Mucosa of rectum (tissue), 2 donors: ENCODE measurements at regions not wholly inside any gene's neighbourhood (a gene's known extent, or its start where the extent isn't known, plus 50 kb on each side); places are given as distances from the start of the nearest gene placed in this dataset.

Experiments
- H3K27ac ChIP-seq, 2 donors: one replicate each; pipeline ENCODE4 v1.7.0; 2013; ENCODE audit warnings: inconsistent platforms in 2 of 2, low read depth in 2 of 2, low read length in 2 of 2
- H3K27me3 ChIP-seq, 2 donors: one replicate each; pipeline ENCODE4 v1.7.0; 2013; ENCODE audit warnings: low read length in 2 of 2; ENCODE audit not compliant: control insufficient read depth in 2 of 2, insufficient read depth in 2 of 2
- H3K36me3 ChIP-seq, 2 donors: one replicate each; pipeline ENCODE4 v1.7.0; 2013; ENCODE audit warnings: low read length in 2 of 2; ENCODE audit not compliant: control insufficient read depth in 2 of 2, insufficient read depth in 2 of 2
- H3K4me1 ChIP-seq, 2 donors: one replicate each; pipeline ENCODE4 v1.7.0; 2013; ENCODE audit warnings: low read length in 2 of 2, mild to moderate bottlenecking in 1 of 2; ENCODE audit not compliant: control insufficient read depth in 2 of 2, insufficient read depth in 2 of 2
- H3K4me3 ChIP-seq, 2 donors: one replicate each; pipeline ENCODE4 v1.7.0; 2013; ENCODE audit warnings: low read length in 2 of 2
- H3K9ac ChIP-seq, 2 donors: one replicate each; pipeline ENCODE4 v1.7.0; 2013; ENCODE audit warnings: low read length in 2 of 2, low read depth in 1 of 2, mild to moderate bottlenecking in 1 of 2
- H3K9me3 ChIP-seq, 2 donors: one replicate each; pipeline ENCODE4 v1.7.0; 2013; ENCODE audit warnings: low read length in 2 of 2; ENCODE audit not compliant: control insufficient read depth in 2 of 2
- donor health status: healthy.
- donor health status: Normal muscosa, but diverticular disease.

DNA sequence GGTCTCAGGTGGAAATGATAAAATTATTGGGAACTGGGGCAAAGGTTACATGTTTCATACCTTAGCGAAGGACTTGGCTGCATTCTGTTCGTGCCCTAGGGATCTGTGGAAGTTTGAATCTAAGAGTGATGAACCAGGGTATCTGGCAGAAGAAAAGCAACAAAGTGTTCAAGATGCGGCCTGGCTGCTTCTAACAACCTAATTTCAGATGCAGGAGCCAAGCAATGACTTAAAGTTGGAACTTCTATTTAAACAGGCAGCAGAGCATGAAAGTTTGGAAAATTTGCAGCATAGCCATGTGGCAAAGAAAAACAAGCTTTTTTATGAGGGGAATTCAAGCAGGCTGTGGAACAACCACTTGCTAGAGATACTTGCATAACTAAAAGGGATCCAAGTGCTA is 73.5 kb downstream of the CD24 start:
- no peak overlapping the region for H3K9ac ChIP-seq

DNA sequence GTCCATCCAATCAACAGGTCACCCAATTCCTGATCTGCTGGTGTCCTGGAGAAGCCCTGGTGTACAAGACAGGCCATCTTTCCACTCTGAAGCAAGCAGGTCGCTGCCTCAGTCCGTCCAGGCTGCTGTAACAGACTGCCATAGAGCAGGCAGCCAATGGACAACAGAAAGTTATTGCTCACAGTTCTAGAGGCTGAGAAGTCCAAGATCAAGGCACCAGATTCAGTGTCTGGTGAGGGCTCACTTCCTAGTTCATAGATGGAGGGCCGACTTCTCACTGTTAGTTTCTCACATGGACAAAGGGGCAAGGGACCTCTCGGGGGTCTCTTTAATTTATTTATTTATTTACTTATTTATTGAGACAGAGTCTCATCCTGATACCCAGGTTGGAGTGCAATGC is 74.8 kb downstream of the CD24 start:
- H3K9ac ChIP-seq: no peak overlapping the region
- no peaks in the 10 kb centered on the region for H3K36me3 ChIP-seq
- H3K4me1 ChIP-seq: no peaks in the 10 kb centered on the region
- H3K27ac ChIP-seq: no peak overlapping the region
- H3K9me3 ChIP-seq: peaks cover 5 to 10% of the 10 kb centered on the region in 2 donors
- H3K27me3 ChIP-seq: no peaks in the 10 kb centered on the region
- H3K4me3 ChIP-seq: no peak overlapping the region

More for the DNA sequence above, 73.5 kb downstream of the CD24 start:
- H3K27me3 ChIP-seq: no peaks in the 10 kb centered on the region
- no peak overlapping the region for H3K27ac ChIP-seq
- H3K4me3 ChIP-seq: no peak overlapping the region
- no peaks in the 10 kb centered on the region for H3K36me3 ChIP-seq
- peaks cover 5 to 10% of the 10 kb centered on the region in 2 donors for H3K9me3 ChIP-seq
- no peaks in the 10 kb centered on the region for H3K4me1 ChIP-seq

- Histone ChIP-seq H3K36me3 (no peaks in the 10 kb centered on the region), H3K4me1 (no peaks in the 10 kb centered on the region), H3K4me3 (no peak overlapping the region), H3K9ac (no peak overlapping the region), H3K27me3 (no peaks in the 10 kb centered on the region), H3K27ac (no peak overlapping the region), H3K9me3 (peaks cover 5 to 10% of the 10 kb centered on the region in 2 donors)
These were observed 76.9 kb downstream of the CD24 start for GRCh38 chr6:106897580-106897979.

- Histone ChIP-seq H3K27ac (no peak overlapping the region), H3K9me3 (peaks cover 0 to 3% of the 10 kb centered on the region in 2 donors)
These were observed 78.9 kb downstream of the CD24 start for GRCh38 chr6:106895703-106896040.

GRCh38 chr6:106894978-106895702 is 79.4 kb downstream of the CD24 start:
- Histone ChIP-seq H3K4me3 (no peak overlapping the region), H3K4me1 (no peaks in the 10 kb centered on the region), H3K27ac (no peak overlapping the region), H3K36me3 (no peaks in the 10 kb centered on the region), H3K9ac (no peak overlapping the region), H3K9me3 (peaks cover 0 to 3% of the 10 kb centered on the region in 2 donors), H3K27me3 (no peaks in the 10 kb centered on the region)

More at GRCh38 chr6:106895703-106896040, 78.9 kb downstream of the CD24 start:
- H3K27me3 ChIP-seq: no peaks in the 10 kb centered on the region
- H3K4me3 ChIP-seq: no peak overlapping the region
- H3K4me1 ChIP-seq: no peaks in the 10 kb centered on the region
- no peaks in the 10 kb centered on the region for H3K36me3 ChIP-seq
- no peak overlapping the region for H3K9ac ChIP-seq

DNA sequence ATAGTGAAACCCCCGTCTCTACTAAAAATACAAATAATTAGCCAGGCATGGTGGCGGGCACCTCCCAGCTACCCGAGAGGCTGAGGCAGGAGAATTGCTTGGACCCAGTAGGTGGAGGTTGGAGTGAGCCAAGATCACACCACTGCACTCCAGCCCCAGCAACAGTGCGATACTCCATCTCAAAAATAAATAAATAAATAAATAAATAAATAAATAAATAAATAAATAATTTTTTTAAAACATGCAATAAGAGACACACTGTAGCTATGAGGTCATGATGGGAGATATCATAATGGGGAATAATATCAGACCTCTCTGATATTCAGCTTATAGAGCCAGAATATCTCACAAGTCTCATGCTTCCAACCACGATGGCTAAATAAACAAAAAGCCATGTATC is 82.3 kb downstream of the CD24 start:
- Histone ChIP-seq H3K4me1 (peaks cover 0 to 2% of the 10 kb centered on the region in 2 donors), H3K9ac (no peak overlapping the region), H3K4me3 (no peak overlapping the region), H3K27me3 (no peaks in the 10 kb centered on the region), H3K9me3 (no peaks in the 10 kb centered on the region), H3K27ac (no peak overlapping the region), H3K36me3 (no peaks in the 10 kb centered on the region)

DNA sequence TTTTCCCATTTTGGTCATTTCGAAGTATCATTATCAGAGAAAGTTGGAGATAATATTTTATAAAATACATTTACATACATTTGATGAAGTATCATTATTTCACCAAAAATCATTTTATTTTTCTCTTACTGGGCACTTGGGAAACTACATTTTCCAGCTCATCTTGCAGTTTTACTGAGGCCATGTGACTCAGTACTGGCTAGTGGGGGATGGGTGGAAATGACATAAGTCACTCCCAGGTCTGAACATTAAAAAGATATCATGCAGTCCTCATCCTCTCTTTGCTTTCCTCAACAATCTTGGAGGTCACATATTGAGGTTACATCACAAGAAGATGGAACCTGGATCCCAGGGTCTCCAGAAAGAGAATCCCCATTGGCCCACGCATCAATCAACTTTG is 84.1 kb downstream of the CD24 start:
- Histone ChIP-seq H3K27me3 (no peaks in the 10 kb centered on the region), H3K4me1 (peaks cover 0 to 5% of the 10 kb centered on the region in 2 donors), H3K27ac (no peak overlapping the region), H3K9ac (no peak overlapping the region), H3K36me3 (no peaks in the 10 kb centered on the region), H3K4me3 (no peak overlapping the region), H3K9me3 (no peaks in the 10 kb centered on the region)

- no peak overlapping the region for H3K27ac ChIP-seq
- H3K27me3 ChIP-seq: no peaks in the 10 kb centered on the region
- no peak overlapping the region for H3K9ac ChIP-seq
- H3K36me3 ChIP-seq: no peaks in the 10 kb centered on the region
- no peaks in the 10 kb centered on the region for H3K9me3 ChIP-seq
- H3K4me1 ChIP-seq: peaks cover 0 to 5% of the 10 kb centered on the region in 2 donors
- no peak overlapping the region for H3K4me3 ChIP-seq
These were observed 84.8 kb downstream of the CD24 start for GRCh38 chr6:106889692-106890091.

DNA sequence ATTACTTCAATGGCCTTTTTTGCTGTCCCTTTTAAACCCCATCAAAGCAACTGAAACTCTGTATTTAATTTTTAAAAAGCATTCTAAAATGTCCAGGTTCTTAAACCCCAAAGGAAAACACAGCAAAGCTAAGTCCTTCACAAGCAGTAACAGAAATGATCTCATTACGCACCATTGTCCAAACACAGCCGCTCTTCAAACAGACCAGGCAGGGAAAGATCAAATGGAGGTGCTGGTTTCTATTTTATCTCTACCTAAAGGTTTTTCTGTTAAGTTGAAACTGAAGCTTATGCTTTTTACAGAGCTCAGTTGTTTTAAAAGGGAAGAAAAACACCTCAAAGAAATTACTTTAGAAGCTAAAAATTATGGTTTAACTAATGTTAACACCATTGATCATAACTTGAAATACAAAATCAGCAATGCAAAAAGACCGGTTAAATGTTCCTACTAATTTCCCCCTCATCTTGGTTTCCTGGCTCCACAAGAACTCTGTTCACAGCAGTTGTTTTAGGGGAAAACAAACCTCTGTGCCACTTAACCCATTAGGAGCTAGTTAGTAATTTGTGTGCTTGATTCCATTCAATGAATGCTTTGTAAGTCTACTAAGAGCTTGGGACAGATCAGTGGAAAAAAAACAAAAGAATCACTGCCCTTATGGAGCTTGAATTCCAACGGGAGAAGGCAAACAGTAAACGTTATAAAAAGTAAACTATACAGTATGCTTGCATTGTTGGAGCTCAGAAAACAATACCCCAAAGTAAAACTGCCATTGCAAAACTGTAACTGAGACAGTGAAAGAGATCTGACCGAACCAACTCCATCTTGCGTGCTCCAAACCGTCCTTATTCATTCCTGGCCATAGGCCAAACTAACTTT is 87.4 kb downstream of the CD24 start:
- no peak overlapping the region for H3K27ac ChIP-seq
- H3K9me3 ChIP-seq: no peaks in the 10 kb centered on the region
- H3K36me3 ChIP-seq: no peaks in the 10 kb centered on the region
- peaks cover 0 to 5% of the 10 kb centered on the region in 2 donors for H3K4me1 ChIP-seq
- H3K9ac ChIP-seq: no peak overlapping the region
- no peaks in the 10 kb centered on the region for H3K27me3 ChIP-seq
- no peak overlapping the region for H3K4me3 ChIP-seq

DNA sequence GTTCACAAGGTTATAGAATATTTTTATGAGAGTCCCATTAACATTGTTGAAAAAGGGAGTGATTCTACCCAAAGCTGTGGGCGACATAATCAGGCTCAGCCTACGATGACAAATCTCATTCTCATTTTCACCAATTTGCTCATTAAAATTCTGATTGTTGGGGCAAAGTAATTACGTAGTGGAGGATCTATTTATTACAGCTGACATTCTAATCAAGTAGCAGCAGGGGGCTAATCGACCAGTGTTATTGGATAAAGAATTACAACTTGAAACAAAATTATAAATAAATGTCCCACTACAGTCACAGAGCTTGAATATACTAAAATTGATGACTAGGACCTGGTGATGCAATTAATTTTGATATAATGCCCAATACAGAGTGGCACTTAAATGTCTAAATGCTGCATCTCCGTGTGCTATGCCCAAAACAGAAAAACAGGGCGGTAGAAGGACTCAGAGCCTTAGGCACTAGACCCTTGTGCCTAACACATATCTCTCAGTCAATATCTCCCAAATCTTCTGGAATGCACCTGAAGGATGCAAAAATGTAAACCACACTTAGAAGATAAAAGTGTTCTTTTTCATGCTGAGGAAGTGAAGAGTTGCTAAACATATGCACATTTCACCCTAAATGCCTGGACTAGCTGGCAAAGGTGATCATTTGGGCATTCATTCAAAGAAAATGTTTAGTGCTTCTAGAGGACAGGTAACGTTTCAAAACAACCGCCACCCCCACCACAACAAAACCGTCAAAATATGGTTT is 88.3 kb downstream of the CD24 start:
- Histone ChIP-seq H3K27me3 (no peaks in the 10 kb centered on the region), H3K9me3 (no peaks in the 10 kb centered on the region), H3K9ac (no peak overlapping the region), H3K4me3 (no peak overlapping the region), H3K36me3 (no peaks in the 10 kb centered on the region), H3K4me1 (peaks cover 0 to 5% of the 10 kb centered on the region in 2 donors), H3K27ac (no peak overlapping the region)
